ENCODE measurements at regions not wholly inside any gene's neighbourhood (a gene's known extent, or its start where the extent isn't known, plus 50 kb on each side); places are given as distances from the start of the nearest gene placed in this dataset.

- TF ChIP-seq CTCF (IDR thresholded peaks at IDR 0.05) (no peak), POLR2A (IDR thresholded peaks at IDR 0.05; ENCODE audit: low read depth) (no peak), POLR2AphosphoS5 (IDR thresholded peaks at IDR 0.05) (no peak)
Observed at GRCh38 chr13:105462098-105462497, 1073.4 kb downstream of the EFNB2 start.

All from esophagus muscularis mucosa (tissue), 3 donors.